Stimulated activated CD8-positive, alpha-beta memory T cell treated with anti-CD3 and anti-CD28 coated beads, Interleukin-2, amount 100 ng/mL, for 1 hour (primary cell): ENCODE measurements at regions not wholly inside any gene's neighbourhood (a gene's known extent, or its start where the extent isn't known, plus 50 kb on each side); places are given as distances from the start of the nearest gene placed in this dataset.
"Not testable (repeated sequence)": the region's sequence is repeated elsewhere in the genome, so short reads cannot be mapped to it uniquely, and the experiment has no call there.

Source experiments
- DNase-seq, 2 donors: peaks; one replicate each; pipeline ENCODE4 v3.0.0-alpha.2; 2020; ENCODE audit warnings: low read depth in 2 of 2

DNA sequence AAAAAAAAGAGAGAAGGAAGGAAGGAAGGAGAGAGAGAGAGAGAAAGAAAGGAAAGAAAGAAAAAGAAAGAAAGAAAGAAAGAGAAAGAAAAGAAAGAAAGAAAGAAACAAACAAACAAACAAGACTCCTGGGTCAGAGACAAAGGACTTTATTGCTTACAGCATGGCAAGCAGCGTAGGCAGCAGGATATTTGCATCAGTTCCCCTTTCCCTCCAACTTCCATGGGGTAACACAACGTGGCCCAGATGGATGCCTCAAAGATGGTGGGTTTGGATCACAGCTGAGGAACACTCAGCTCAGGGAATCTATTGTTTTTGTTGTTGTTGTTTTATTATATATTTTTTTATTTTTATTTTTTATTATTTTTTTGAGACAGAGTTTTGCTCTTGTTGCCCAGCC, 128.5 kb upstream of the VKORC1L1 start:
- DNase-seq = no peak

- no peak for DNase-seq
Measured at GRCh38 chr7:65746398-65746669, 126.5 kb upstream of the VKORC1L1 start.

GRCh38 chr7:65749039-65749438, 123.8 kb upstream of the VKORC1L1 start:
- DNase-seq = no peak

- DNase-seq = no peak
Measured at GRCh38 chr7:65749518-65749917, 123.4 kb upstream of the VKORC1L1 start.

DNA sequence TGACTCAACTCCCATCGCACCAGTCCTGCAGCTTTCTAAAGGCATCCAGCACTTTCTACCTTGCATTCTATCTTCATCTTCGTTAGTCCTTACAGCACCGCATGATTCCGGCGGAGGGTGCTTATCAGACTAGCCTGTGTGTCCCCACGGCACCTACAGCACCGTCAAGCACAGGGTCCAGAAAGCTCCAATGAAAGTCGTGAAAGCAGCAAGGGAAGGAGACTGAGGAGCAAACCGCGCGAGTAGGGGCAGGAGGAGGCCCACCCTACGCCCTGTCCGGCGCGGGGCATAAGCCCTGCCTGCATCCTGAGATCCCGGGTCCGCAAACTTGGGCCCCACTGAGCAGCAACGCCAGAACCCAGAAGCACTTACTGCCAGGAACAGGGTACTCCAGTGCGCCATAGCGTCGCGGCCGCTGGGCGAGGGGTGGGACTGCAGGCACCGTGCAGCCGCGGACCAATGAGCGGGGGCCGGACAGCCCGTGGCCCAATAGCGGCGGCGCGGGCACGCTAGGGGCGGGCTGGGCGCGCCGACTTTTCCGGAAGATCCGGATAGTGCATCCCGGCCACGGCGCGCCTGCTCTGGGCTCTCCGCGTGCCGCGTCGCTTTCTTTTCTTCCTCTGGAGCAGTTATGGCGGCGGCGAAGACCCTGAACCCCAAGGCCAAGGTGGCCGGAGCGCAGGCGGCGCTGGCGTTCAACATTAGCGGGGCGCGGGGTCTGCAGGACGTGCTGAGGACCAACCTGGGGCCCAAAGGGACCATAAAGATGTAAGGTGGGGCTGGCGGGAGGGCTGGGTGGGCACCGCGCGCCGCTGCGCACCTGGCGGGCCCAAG, 122.1 kb upstream of the VKORC1L1 start:
- DNase-seq = peak; percentile 65 to 75

- not testable (repeated sequence) for DNase-seq
Measured at GRCh38 chr7:65754070-65754469, 118.8 kb upstream of the VKORC1L1 start.

DNA sequence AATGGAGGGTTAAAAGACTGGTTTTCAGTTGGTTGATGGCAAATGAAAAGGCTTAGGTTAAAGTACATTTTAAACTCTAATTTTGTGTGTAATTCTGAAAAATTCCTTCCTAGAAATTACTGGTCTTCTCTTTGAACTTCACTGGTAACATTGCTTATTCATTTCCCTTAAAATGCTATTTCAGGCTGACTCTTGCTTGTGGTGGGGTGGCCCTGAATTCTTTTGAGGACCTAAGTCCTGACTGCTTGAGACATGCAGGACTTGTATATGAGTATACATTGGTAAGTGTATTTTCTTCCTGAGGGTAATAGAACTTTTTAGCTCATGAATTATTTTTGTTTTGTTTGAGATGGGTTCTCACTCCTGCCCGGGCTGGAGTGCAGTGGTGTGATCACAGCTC, 113.9 kb upstream of the VKORC1L1 start:
- DNase-seq = not testable (repeated sequence)

DNA sequence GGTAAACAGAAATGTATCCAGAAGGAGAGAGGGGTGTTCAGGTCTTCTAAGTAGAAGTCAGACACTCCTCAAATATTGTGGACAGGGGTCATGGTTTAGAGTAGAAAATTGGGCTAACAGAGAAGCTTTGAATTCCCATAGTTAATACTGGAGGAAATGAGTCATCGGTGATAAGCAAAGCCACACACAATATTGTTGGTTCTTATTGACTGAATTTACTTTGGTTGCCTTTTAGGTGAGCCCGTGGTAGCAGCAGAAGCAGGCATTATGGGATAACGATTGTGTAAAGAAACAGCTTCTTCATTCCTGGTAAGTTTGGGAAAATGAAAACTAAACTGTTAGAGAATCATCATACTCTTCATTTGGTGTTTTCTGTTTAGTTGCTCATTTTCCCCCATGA, 110.2 kb upstream of the VKORC1L1 start:
- not testable (repeated sequence) for DNase-seq

DNA sequence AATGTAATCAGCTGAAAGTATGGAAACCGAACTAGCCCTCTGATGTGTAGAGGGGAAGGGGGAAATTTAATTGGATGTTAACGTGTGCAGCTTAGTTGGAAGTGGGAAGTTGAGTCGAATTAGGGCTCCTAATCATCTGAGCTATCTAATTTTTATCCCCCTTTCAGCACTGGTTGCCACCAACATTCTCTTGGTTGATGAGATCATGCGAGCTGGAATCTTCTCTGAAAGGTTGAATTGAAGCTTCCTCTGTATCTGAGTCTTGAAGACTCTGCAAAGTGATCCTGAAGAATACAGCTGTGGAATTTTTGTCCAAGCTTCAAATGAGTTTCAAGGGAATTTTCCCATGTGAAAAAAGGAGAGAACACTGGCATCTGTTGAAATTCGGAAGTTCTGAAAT, 109.8 kb upstream of the VKORC1L1 start:
- DNase-seq = not testable (repeated sequence)

DNA sequence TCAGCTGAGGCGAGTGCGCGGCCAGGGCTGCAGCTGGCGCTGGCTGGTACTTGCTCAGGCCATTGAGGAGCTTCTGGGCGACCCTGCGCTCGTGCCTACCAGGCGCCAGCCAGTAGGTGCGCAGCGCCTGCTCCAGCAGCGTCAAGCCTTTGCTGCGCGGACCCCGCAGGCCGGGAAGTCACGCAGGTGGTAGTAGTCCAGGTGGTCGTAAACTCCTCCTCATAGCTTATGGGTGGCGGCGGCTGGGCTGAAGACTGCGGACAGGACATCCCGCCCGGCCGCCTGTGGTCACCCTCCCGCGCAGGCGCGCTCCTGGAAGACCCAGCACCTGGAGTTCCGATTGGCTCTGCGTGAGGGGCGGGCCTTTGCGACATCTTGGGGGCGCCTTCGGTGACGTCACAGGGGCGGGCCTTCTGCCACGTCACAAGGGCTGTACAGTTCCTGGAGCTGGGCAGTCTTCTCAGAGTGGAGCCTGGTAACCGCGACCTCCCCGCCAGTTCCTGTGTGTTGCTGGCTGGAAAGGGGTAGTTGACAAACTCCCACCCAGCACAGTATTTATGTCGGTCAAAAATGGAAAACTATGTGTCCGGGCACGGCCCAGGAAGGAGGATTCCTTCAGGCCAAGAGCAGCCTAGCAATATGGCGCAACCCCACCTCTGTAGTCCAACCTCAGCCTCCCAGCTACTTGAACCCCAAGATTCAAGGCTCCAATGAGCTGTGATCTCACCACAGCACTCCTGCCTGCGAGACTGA, 102.2 kb upstream of the VKORC1L1 start:
- DNase-seq = peak; percentile 89 to 93

DNA sequence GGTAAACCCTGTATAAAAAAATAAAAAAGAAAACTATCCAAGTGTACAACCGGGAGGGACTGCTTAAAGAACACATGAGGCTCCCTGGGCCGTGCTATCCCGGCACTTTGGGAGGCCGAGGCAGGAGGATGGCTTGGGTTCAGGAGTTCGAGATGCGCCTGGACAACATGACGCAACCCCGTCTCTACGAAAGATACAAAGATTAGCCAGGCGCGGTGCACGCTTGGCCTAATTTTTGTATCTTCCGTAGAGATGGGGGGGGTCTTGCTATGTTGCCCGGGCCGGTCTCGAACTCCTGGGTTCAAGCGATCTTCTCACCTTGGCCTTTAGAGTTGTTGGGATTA, 101.7 kb upstream of the VKORC1L1 start:
- DNase-seq = not testable (repeated sequence)

GRCh38 chr7:65776677-65777076, 96.2 kb upstream of the VKORC1L1 start:
- DNase-seq = not testable (repeated sequence)

- not testable (repeated sequence) for DNase-seq
Measured at GRCh38 chr7:65789943-65790342, 82.9 kb upstream of the VKORC1L1 start.

- DNase-seq = not testable (repeated sequence)
Measured at GRCh38 chr7:65791788-65792187, 81.1 kb upstream of the VKORC1L1 start.

- DNase-seq = not testable (repeated sequence)
Measured at GRCh38 chr7:65792726-65793125, 80.1 kb upstream of the VKORC1L1 start.

DNA sequence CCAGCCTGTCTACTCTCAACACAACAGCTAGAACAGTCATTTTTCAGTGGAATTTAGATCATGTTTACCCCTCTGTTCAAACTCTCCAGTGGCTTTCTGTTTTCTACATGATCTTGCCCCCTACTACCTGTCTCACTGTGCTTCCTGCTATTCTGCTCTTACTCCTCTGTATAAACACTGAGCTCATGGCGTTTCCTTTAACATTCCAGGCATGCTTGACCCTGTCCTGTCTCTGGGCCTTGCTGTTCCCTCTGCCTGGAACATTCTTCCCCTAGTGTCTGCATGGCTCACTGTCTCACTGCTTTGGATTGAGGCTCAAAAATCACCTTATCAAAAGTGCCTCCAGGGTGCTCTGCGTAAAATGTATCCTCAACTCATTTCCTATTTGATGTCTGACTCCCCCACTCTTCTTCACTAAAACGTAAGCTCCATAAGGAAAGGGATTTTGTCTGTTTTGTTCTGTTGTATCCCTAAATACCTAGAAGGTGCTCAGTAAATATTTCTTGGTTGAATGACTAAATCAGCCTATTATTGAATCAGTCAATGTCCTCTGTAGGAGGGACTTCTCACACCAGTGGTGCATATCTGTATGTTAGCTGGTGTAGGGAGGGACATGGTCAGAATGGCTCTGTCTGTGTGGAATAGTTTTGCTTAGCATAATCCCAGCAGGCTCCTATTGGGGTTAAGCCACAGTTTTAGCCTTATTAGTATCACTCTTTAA, 78.0 kb upstream of the VKORC1L1 start:
- not testable (repeated sequence) for DNase-seq

DNA sequence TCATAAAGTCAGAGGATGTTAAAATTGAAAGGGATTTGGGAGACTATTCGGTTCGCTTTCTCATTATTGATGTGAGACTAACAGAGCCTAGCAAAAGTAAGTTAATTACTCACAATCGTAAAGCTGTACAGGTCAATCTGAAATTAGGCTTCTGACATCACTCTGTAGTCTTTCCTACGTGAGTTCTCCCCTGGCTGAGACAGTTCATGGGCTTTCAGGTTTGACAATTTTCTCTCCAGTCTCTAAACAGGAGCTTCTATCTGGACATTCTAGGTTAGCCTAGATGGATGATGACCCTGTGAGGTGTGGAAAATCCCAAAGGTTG, 77.5 kb upstream of the VKORC1L1 start:
- not testable (repeated sequence) for DNase-seq

DNA sequence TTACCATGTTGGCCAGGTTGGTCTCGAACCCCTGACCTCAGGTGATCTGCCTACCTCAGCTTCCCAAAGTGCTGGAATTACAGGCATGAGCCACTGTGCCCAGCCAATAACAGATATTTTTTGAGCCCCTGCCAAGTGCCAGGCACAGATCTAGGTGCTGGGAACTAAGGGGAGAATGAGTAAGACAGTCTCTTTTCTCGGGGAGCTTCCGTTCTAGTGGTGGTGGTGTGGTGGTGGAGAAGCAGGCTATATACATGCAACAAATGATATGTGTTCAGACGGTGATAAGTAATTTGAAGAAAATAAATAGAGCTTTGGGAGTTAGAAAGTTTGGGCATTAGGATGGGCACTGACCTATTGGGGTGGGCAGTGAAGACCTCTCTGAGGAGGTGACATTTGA, 76.7 kb upstream of the VKORC1L1 start:
- no peak for DNase-seq

DNA sequence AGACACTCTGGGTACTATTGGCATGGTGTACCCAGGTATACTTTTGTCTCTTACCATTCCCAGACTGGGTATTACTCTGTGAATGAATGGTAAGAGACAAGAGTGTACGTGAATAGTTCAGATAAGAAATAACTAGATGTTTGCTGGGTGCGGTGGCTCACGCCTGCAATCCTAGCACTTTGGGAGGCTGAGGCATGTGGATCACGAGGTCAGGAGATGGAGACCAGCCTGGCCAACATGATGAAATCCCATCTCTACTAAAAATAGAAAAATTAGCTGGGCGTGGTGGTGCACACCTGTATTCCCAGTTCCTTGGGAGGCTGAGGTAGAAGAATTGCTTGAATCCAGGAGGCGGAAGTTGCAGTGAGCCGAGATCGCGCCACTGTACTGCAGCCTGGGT, 75.8 kb upstream of the VKORC1L1 start:
- not testable (repeated sequence) for DNase-seq

- not testable (repeated sequence) for DNase-seq
Measured at GRCh38 chr7:65797566-65797965, 75.3 kb upstream of the VKORC1L1 start.

DNA sequence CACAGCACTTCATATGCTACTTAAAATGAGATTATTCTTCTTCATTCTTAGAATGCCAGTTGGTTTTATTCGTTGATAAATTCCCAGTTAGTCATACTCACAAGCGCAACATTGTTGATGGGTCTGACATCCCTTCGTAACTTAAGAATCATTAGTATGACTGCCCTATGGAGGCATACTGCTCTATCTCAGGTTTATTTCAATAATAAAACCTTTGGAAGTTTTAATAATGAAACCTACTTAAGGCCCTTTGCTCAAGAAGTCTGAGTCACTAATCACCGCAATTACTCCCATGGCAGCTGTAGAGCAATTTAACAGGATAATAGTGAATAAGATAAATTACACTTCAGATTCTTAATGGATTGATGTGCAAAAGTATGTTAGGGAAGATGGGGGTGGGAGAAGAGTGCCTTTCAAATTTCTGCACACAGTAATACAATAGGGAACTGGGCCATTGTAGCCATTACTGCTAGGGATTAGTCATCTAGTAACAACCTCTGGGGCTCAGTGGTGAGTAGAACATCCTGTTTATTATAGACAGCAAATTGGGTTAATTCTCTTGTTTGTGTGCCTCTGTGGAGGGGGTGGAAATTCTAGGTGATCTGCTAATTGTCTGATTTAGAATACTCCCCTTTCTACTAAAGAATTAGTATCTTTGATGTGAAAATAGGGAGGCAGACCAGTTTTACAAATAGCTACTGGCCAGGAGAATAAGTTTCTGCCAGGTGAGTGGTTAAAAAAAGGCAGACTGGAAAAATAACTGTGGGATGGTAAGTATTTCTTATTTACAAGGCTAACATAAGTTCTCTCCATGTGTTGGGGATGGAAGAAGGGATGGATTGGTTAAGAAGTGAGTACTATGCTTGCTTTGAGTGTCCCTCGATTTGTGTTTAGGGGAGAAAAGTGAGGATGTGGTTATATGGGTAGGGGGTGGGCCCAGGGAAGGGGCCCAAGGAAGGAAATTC, 74.5 kb upstream of the VKORC1L1 start:
- DNase-seq = no peak

DNA sequence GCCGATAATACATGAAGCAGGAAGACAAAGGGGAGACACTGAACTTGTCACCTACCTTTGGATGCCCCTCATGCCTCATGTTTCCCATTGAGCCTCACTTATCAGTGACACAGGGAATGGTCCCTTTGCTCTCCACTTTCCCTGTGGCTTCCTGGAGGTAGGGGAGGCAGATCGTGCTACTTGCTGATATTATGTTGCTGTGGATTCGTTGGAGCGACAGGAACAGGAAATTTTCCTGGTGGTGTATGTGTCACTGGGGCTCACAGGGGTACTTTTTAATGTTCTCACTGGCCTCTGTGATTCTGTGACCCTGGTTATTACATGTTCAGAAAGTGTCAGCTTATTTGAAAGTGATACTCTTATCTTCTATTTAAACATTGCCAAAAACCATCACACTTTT, 72.7 kb upstream of the VKORC1L1 start:
- not testable (repeated sequence) for DNase-seq
